HepG2 (cell line): ENCODE measurements at regions not wholly inside any gene's neighbourhood (a gene's known extent, or its start where the extent isn't known, plus 50 kb on each side); places are given as distances from the start of the nearest gene placed in this dataset.

ENCODE experiments used
- ATAC-seq: fragments of 200-7000 bp; cut with Tn5 transposase; 3 replicates; pipeline ENCODE4 v1.9.1; 2020; ENCODE audit warnings: mild to moderate bottlenecking, moderate library complexity
- BruUV-seq: library from RNA; stranded (reverse); fragments of 400-500 nt; replicated peaks from 2 replicates; lab custom pipeline; 2021; lab: Mats Ljungman, UMichigan
- CTCF ChIA-PET: fragments of 300-600 bp; formaldehyde crosslinking; extraction: SDS; loops from one replicate; lab custom pipeline; 2021; ENCODE audit warnings: low total read pairs, inconsistent platforms, low intra/inter-chr PET ratio; lab: Yijun Ruan, JAX
- POLR2A ChIA-PET: fragments of 350-600 bp; sonication (Branson Sonifier 250); formaldehyde crosslinking; loops from one replicate; lab custom pipeline; 2020; ENCODE audit warnings: antibody characterized with exemption, inconsistent platforms; lab: Yijun Ruan, JAX
- DNase-seq: peaks from one replicate; pipeline ENCODE4 v3.0.0-alpha.2; 2015; ENCODE audit warnings: low spot score
- FAIRE-seq: peaks from 3 replicates; lab custom pipeline; 2011; peaks lifted over from hg19 to GRCh38; lab: Jason Lieb, UNC
- H2AFZ ChIP-seq: one replicate; pipeline ENCODE4 v1.6.1; 2011; ENCODE audit warnings: low read length, inconsistent platforms
- H3K27ac ChIP-seq: fragments of 300-600 bp; 3 replicates; pipeline ENCODE4 v1.8.0; 2011; ENCODE audit warnings: mixed run types, mild to moderate bottlenecking, mixed read lengths, low read length, inconsistent platforms; ENCODE audit not compliant: insufficient read depth; ENCODE audit errors: extremely low read length
- H3K27me3 ChIP-seq, 2 experiments: fragments of 200-600 bp in 1 of 2; 2 replicates in 1 of 2; 3 replicates in 1 of 2; pipeline versions ENCODE4 v1.6.0 to v1.8.0; 2011; ENCODE audit warnings: low read length in 2 of 2, mild to moderate bottlenecking in 2 of 2, moderate library complexity in 2 of 2, inconsistent platforms in 1 of 2; ENCODE audit not compliant: insufficient read depth in 2 of 2, control insufficient read depth in 1 of 2
- H3K36me3 ChIP-seq, 2 experiments: fragments of 200-600 bp in 1 of 2; replicated peaks in 1 of 2; 2 replicates in 1 of 2; 3 replicates in 1 of 2; pipeline versions ENCODE4 v1.5.1 to v1.8.0; 2011; ENCODE audit warnings: low read length in 2 of 2, inconsistent platforms in 1 of 2; ENCODE audit not compliant: insufficient read depth in 2 of 2, control insufficient read depth in 1 of 2
- H3K4me1 ChIP-seq: 2 replicates; pipeline ENCODE4 v1.5.1; 2012; ENCODE audit warnings: low read length, inconsistent platforms; ENCODE audit not compliant: insufficient read depth
- H3K4me2 ChIP-seq: 2 replicates; pipeline ENCODE4 v1.6.0; 2011; ENCODE audit warnings: low read depth, low read length, inconsistent platforms
- H3K4me3 ChIP-seq, 3 experiments: fragments of 200-600 bp in 1 of 3; sonication (generic), shearing (Covaris generic) in 1 of 3; replicated peaks in 1 of 3; 2 replicates each; pipeline ENCODE4 v1.5.1; 2011 to 2016; ENCODE audit warnings: low read length in 3 of 3, inconsistent platforms in 2 of 3, low read depth in 2 of 3, mild to moderate bottlenecking in 2 of 3, control low read depth in 1 of 3, mixed read lengths in 1 of 3; ENCODE audit not compliant: insufficient read depth in 1 of 3
- H3K79me2 ChIP-seq: one replicate; pipeline ENCODE4 v1.6.1; 2011; ENCODE audit warnings: low read length, inconsistent platforms; ENCODE audit not compliant: insufficient read depth
- H3K9ac ChIP-seq: 2 replicates; pipeline ENCODE4 v1.6.0; 2011; ENCODE audit warnings: mild to moderate bottlenecking, low read depth, low read length, inconsistent platforms; ENCODE audit not compliant: insufficient read depth
- H3K9me3 ChIP-seq: 2 replicates; pipeline ENCODE4 v1.5.1; 2012; ENCODE audit warnings: mild to moderate bottlenecking, low read length
- H4K20me1 ChIP-seq: 2 replicates; pipeline ENCODE4 v1.6.0; 2011; ENCODE audit warnings: inconsistent platforms, mild to moderate bottlenecking, low read length, moderate library complexity; ENCODE audit not compliant: insufficient read depth
- CHD4 ChIP-seq: fragments of 200-600 bp; sonication (generic); IDR thresholded peaks from 2 replicates; pipeline ENCODE4 v1.7.0; 2017; ENCODE audit warnings: mild to moderate bottlenecking, low read length, borderline replicate concordance
- SMYD3 ChIP-seq: sonication (generic); formaldehyde crosslinking; IDR thresholded peaks from 2 replicates; pipeline ENCODE4 v1.8.1; 2023; ENCODE audit warnings: mild to moderate bottlenecking, missing genetic modification reagents
- ZMYM3 ChIP-seq: sonication (generic); formaldehyde crosslinking; IDR thresholded peaks from 2 replicates; pipeline ENCODE4 v1.5.1; 2020; ENCODE audit warnings: mild to moderate bottlenecking, missing genetic modification reagents
- ZNF629 ChIP-seq: sonication (generic); formaldehyde crosslinking; conservative IDR thresholded peaks from 2 replicates; pipeline ENCODE4 v1.5.0; 2020; ENCODE audit warnings: missing genetic modification reagents
- WGBS: methylation state at CpG from one replicate; pipeline ENCODE4 v1.1.6; 2017; ENCODE audit warnings: low lambda C conversion rate; 5-methylcytosine and 5-hydroxymethylcytosine counted together
- in situ Hi-C: cut with HindIII; loops from 2 replicates; pipeline ENCODE4 v1.10.0; 2017; ENCODE audit warnings: low pct_unique_long_range_greater_than_20kb; ENCODE audit not compliant: extremely low pct_ligation_motif_present
- intact Hi-C: fragments of 100-400 bp; cut with micrococcal nuclease; formaldehyde crosslinking; loops from one replicate; pipeline ENCODE4 v1.10.0; 2022; ENCODE audit not compliant: unreplicated experiment
- TF ChIP-seq, protein P1 (sequence below), 2 experiments: fragments of 450-650 bp in 1 of 2; sonication (generic) in 1 of 2; formaldehyde crosslinking in 1 of 2; IDR thresholded peaks; 2 replicates each; pipeline versions ENCODE4 v1.6.1 to v1.8.0; 2016 to 2022; ENCODE audit warnings: antibody characterized with exemption in 1 of 2, mild to moderate bottlenecking in 1 of 2, missing genetic modification reagents in 1 of 2

DNA sequence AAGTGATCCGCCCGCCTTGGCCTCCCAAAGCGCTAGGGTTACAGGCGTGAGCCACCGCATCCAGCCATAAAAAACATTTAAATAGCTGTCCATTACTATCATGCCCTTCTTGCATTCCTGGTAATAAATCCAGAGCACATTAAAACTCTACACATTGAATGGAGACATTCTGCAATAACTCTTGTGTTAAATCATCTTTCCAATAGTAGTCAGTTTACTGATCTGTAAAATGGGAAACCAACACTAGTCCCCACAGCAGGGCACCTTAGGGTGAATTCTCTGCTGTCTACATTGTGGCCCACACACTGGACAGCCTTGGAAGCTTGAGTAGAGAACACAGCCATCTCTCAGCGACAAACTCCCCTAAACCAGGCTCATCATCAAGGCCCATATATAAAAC is 85.5 kb upstream of the NUDT4 start:
- BruUV-seq, result no TSS peak
- H3K27ac ChIP-seq, result peak overlapping the region; percentile 12
- no peaks in the 10 kb centered on the region for H3K79me2 ChIP-seq
- CTCF ChIA-PET, result no interaction called here
- no peaks in the 10 kb centered on the region for H3K9me3 ChIP-seq
- ATAC-seq (no peak), FAIRE-seq (no peak), DNase-seq (no peak)
- in situ Hi-C loops, result no loop called here
- WGBS, result 97% methylated on average over 6 of the region's 6 CpGs
- H3K9ac ChIP-seq, result no peak overlapping the region
- H3K4me3 ChIP-seq, result peak overlapping the region in 1 of 3 experiments; percentile 15; a peak in 1 of 6 replicates
- no peaks in the 10 kb centered on the region for H3K36me3 ChIP-seq
- no peaks in the 10 kb centered on the region for H4K20me1 ChIP-seq
- peaks cover 55% of the 10 kb centered on the region for H3K4me1 ChIP-seq
- POLR2A ChIA-PET, result no interaction called here
- no peak overlapping the region for H2AFZ ChIP-seq
- TF ChIP-seq ZNF629 (CRISPR knock-in tag) (peak; percentile 85), SMYD3 (CRISPR knock-in tag) (no peak), ZMYM3 (CRISPR knock-in tag) (peak; percentile 44; the same call in 1 of the 2 replicates), CHD4 (0 out of 2 replicates have a peak, but pooled peaks have one; percentile 26)
- TF ChIP-seq, protein P1, sequence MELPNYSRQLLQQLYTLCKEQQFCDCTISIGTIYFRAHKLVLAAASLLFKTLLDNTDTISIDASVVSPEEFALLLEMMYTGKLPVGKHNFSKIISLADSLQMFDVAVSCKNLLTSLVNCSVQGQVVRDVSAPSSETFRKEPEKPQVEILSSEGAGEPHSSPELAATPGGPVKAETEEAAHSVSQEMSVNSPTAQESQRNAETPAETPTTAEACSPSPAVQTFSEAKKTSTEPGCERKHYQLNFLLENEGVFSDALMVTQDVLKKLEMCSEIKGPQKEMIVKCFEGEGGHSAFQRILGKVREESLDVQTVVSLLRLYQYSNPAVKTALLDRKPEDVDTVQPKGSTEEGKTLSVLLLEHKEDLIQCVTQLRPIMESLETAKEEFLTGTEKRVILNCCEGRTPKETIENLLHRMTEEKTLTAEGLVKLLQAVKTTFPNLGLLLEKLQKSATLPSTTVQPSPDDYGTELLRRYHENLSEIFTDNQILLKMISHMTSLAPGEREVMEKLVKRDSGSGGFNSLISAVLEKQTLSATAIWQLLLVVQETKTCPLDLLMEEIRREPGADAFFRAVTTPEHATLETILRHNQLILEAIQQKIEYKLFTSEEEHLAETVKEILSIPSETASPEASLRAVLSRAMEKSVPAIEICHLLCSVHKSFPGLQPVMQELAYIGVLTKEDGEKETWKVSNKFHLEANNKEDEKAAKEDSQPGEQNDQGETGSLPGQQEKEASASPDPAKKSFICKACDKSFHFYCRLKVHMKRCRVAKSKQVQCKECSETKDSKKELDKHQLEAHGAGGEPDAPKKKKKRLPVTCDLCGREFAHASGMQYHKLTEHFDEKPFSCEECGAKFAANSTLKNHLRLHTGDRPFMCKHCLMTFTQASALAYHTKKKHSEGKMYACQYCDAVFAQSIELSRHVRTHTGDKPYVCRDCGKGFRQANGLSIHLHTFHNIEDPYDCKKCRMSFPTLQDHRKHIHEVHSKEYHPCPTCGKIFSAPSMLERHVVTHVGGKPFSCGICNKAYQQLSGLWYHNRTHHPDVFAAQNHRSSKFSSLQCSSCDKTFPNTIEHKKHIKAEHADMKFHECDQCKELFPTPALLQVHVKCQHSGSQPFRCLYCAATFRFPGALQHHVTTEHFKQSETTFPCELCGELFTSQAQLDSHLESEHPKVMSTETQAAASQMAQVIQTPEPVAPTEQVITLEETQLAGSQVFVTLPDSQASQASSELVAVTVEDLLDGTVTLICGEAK (IDR thresholded peaks at IDR 0.05), result no peak
- TF ChIP-seq, protein P1 (CRISPR knock-in tag; IDR thresholded peaks at IDR 0.05), result no peak
- TF ChIP-seq, all 625 proteins: peak for 3
- H3K27me3 ChIP-seq, result no peaks in the 10 kb centered on the region
- peak overlapping the region; percentile 23; the same call in 1 of the 2 replicates for H3K4me2 ChIP-seq
- intact Hi-C loops, result no loop called here
